Ascending aorta (tissue), 2 donors: ENCODE measurements at regions not wholly inside any gene's neighbourhood (a gene's known extent, or its start where the extent isn't known, plus 50 kb on each side); places are given as distances from the start of the nearest gene placed in this dataset.
A peak's percentile ranks its signal among the peaks of the same experiment; 100 is the strongest.

Experiments used
- DNase-seq, 2 donors: peaks; one replicate each; pipeline ENCODE4 v3.0.0-alpha.2; 2019; ENCODE audit warnings: low spot score in 2 of 2
- H3K27ac ChIP-seq, 2 donors: fragments of 200-600 bp; sonication (generic); one replicate each; pipeline ENCODE4 v1.5.1; 2016 to 2017; ENCODE audit warnings: mild to moderate bottlenecking in 1 of 2
- H3K27me3 ChIP-seq: fragments of 200-600 bp; sonication (generic); one replicate; pipeline ENCODE4 v1.5.1; 2017
- H3K36me3 ChIP-seq, 2 donors: fragments of 200-600 bp; sonication (generic); one replicate each; pipeline ENCODE4 v1.5.1; 2016
- H3K4me1 ChIP-seq, 2 donors: fragments of 200-600 bp; sonication (generic); one replicate each; pipeline ENCODE4 v1.5.1; 2016 to 2017; ENCODE audit warnings: mild to moderate bottlenecking in 1 of 2
- H3K4me3 ChIP-seq, 2 donors: fragments of 200-600 bp; sonication (generic); one replicate each; pipeline ENCODE4 v1.5.1; 2016 to 2017; ENCODE audit warnings: mild to moderate bottlenecking in 1 of 2
- H3K9me3 ChIP-seq, 2 donors: fragments of 200-600 bp; sonication (generic); one replicate each; pipeline ENCODE4 v1.5.1; 2016
- intact Hi-C: fragments of 100-400 bp; cut with DNase I; formaldehyde crosslinking; loops from one replicate; pipeline ENCODE4 v1.15.1; 2023
- TF ChIP-seq, protein P1 (sequence below), 3 experiments: fragments of 200-600 bp in 2 of 3; fragments of 450-650 bp in 1 of 3; sonication (generic) in 2 of 3; IDR thresholded peaks; one replicate each; pipeline ENCODE4 v1.5.1; 2016 to 2019; ENCODE audit warnings: antibody characterized with exemption in 3 of 3, mild to moderate bottlenecking in 1 of 3, moderate library complexity in 1 of 3

DNA sequence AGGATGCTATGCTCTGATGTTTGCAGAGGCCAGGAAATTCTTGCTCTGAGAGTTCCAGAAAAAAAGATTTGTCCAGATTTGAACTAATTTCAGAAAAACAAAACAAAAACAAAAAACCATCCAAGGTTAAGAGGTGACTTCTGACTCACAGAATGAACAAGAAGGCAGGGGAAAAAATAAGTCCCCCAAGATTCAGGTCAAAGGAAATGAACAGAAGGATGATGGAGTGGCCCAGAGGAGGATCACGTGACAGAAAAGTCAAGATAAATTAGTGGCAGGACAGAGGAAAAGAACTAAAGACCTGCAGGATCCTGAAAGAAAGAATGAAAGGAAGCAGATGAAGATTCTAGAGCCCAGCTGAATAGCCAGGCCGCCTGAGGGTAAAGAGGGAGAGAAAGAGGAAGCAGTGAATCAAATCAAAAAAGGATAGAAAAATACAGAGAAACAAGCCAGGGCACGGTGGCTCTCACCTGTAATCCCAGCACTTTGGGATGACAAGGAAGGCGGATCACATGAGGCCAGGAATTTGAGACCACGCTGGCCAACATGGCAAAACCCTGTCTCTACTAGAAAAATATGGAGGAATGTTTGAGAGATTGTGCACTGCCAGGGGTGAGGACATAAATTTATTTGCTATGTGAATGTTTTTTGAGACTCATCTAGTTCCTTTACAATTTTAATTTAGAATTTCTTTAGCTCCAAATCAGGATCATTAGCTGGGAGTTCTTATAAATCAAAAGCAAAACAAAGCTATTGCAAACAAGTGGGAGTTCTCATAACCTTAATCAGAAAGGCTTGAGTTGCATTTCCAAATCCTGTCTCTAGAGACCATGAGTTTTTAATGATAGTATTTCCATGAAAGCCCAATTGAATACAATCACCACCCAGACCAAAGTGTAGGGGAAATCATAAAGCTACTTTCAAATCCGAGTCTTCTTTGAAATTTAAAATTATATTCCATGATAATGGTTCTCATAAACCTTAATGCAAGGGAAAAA is 217.1 kb upstream of the PLEKHG7 start:
- no peaks in the 10 kb centered on the region for H3K27me3 ChIP-seq
- TF ChIP-seq, protein P1, sequence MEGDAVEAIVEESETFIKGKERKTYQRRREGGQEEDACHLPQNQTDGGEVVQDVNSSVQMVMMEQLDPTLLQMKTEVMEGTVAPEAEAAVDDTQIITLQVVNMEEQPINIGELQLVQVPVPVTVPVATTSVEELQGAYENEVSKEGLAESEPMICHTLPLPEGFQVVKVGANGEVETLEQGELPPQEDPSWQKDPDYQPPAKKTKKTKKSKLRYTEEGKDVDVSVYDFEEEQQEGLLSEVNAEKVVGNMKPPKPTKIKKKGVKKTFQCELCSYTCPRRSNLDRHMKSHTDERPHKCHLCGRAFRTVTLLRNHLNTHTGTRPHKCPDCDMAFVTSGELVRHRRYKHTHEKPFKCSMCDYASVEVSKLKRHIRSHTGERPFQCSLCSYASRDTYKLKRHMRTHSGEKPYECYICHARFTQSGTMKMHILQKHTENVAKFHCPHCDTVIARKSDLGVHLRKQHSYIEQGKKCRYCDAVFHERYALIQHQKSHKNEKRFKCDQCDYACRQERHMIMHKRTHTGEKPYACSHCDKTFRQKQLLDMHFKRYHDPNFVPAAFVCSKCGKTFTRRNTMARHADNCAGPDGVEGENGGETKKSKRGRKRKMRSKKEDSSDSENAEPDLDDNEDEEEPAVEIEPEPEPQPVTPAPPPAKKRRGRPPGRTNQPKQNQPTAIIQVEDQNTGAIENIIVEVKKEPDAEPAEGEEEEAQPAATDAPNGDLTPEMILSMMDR (IDR thresholded peaks at IDR 0.05), result no peak
- DNase-seq, result no peak
- peak overlapping the region; percentile 12 to 32 for H3K27ac ChIP-seq
- no peak overlapping the region for H3K4me3 ChIP-seq
- intact Hi-C loops, result no loop called here
- no peaks in the 10 kb centered on the region for H3K4me1 ChIP-seq
- H3K36me3 ChIP-seq, result no peaks in the 10 kb centered on the region
- H3K9me3 ChIP-seq, result no peaks in the 10 kb centered on the region

DNA sequence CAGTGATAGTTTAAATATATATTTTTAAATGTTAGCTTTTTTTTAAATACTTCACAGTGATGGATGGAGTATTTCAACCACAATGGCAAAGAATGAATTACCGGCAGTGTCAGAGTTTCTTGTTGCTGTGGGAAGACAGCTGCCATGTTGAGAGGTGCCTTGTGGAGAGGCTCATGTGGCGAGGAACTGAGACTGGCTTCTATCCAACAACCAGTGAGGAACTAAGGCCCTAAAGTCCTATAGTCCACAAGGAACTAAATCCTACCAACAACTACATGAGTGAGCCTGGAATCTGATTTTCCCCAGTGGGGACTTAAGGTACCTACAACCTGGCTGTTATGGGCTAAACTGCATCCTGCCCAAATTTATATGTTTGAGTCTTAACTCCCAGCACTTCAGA is 220.2 kb upstream of the PLEKHG7 start:
- H3K9me3 ChIP-seq, result no peaks in the 10 kb centered on the region
- TF ChIP-seq, protein P1 (IDR thresholded peaks at IDR 0.05), result no peak
- H3K4me1 ChIP-seq, result no peaks in the 10 kb centered on the region
- intact Hi-C loops, result no loop called here
- no peaks in the 10 kb centered on the region for H3K27me3 ChIP-seq
- DNase-seq, result no peak
- no peaks in the 10 kb centered on the region for H3K36me3 ChIP-seq
- no peak overlapping the region for H3K27ac ChIP-seq
- no peak overlapping the region for H3K4me3 ChIP-seq

DNA sequence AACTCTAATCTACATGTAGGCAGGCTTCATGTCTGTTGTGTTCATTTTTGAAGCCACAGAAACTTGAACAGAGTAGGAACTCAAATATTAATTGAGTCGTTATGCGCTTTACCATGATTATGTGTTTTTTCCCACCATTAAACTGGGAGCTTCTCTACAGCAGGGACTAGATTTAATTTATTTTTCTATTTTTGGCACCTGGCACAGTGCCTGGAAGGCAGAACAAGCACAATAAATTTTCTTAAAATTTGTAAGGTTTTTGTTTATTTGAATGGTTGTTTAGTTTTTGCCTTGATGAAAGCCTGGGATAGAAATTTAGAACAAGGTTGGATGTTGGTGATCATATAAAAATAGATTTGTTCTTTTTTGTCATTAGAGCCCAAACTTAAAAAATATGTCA is 221.7 kb upstream of the PLEKHG7 start:
- TF ChIP-seq, protein P1 (IDR thresholded peaks at IDR 0.05), result no peak
- intact Hi-C loops, result no loop called here
- no peak overlapping the region for H3K27ac ChIP-seq

DNA sequence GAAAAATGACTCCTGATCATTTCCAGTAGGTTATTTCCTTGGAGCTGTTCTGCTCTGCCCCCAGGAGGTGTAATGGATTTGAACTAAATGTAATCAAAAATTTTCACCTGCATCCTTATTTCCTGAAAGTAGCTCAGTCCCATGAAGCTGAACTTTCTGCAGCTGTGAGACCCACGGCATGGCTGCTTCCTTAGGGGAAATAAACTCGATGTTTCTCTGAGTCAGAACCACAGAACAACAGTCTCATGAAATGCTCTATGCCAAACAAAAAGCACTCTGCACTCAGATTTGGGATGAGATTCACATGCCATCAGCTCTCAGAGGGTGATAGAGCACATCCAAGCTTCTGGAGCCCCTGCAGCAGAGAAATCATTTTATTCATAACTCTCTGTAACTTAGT is 224.1 kb upstream of the PLEKHG7 start:
- TF ChIP-seq, protein P1 (IDR thresholded peaks at IDR 0.05), result no peak
- Histone ChIP-seq H3K27ac (no peak overlapping the region), H3K9me3 (no peaks in the 10 kb centered on the region), H3K4me1 (no peaks in the 10 kb centered on the region), H3K4me3 (no peak overlapping the region), H3K36me3 (no peaks in the 10 kb centered on the region), H3K27me3 (no peaks in the 10 kb centered on the region)
- no peak for DNase-seq
- intact Hi-C loops, result no loop called here

More for the DNA sequence above, 221.7 kb upstream of the PLEKHG7 start:
- no peaks in the 10 kb centered on the region for H3K4me1 ChIP-seq
- H3K9me3 ChIP-seq, result no peaks in the 10 kb centered on the region
- H3K36me3 ChIP-seq, result no peaks in the 10 kb centered on the region
- H3K27me3 ChIP-seq, result no peaks in the 10 kb centered on the region
- no peak overlapping the region for H3K4me3 ChIP-seq
- no peak for DNase-seq

DNA sequence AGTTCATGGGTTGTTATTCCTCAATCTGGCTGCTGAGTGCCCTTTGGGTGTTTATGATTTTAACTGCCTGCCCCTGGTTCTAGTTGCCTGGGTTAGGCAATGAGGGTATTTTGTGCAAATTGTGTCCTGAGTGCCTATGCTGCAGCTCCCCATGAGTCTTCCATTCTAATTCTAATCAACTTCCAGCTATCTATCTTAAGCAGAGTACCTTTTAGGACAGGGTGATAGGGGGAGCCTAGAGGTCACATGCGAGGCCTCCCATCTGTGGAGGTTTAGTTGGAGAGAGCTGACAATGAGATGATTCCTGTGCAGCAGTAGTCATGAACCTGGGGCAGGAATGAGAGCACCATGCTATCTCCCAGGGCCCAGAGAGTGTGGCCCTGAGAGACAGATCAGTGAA is 225.9 kb upstream of the PLEKHG7 start:
- intact Hi-C loops, result no loop called here
- no peak overlapping the region for H3K4me3 ChIP-seq
- no peaks in the 10 kb centered on the region for H3K9me3 ChIP-seq
- H3K36me3 ChIP-seq, result no peaks in the 10 kb centered on the region
- no peak overlapping the region for H3K27ac ChIP-seq
- no peaks in the 10 kb centered on the region for H3K4me1 ChIP-seq
- no peak for DNase-seq
- no peaks in the 10 kb centered on the region for H3K27me3 ChIP-seq
- TF ChIP-seq, protein P1 (IDR thresholded peaks at IDR 0.05), result no peak
